ENCODE measurements at regions not wholly inside any gene's neighbourhood (a gene's known extent, or its start where the extent isn't known, plus 50 kb on each side); places are given as distances from the start of the nearest gene placed in this dataset.

GRCh38 chr2:166591226-166591625 is 97.2 kb upstream of the SCN7A start:
- Histone ChIP-seq H3K27me3 (ENCODE audit: insufficient read depth, low read length) (no peaks in the 10 kb centered on the region), H3K9me3 (ENCODE audit: control insufficient read depth in 1 of 2, insufficient read depth in 1 of 2, low read depth in 1 of 2, low read length in 2 of 2) (no peaks in the 10 kb centered on the region), H3K79me2 (ENCODE audit: insufficient read depth, low read length) (no peaks in the 10 kb centered on the region), H3K27ac (ENCODE audit: low read depth, low read length) (no peak overlapping the region), H3K36me3 (ENCODE audit: control insufficient read depth in 1 of 2, insufficient read depth in 2 of 2, low read length in 2 of 2) (no peaks in the 10 kb centered on the region), H4K20me1 (ENCODE audit: insufficient read depth) (no peaks in the 10 kb centered on the region), H3K4me2 (ENCODE audit: low read length) (no peak overlapping the region), H3K4me1 (ENCODE audit: control insufficient read depth in 1 of 2, insufficient read depth in 2 of 2, low read length in 2 of 2) (no peaks in the 10 kb centered on the region), H3K4me3 (replicated peaks in 1 of 2; ENCODE audit: low read depth in 1 of 2, low read length in 2 of 2) (no peak overlapping the region), H3K9ac (ENCODE audit: low read length) (no peak overlapping the region), H3K9me2 (ENCODE audit: insufficient read depth) (no peaks in the 10 kb centered on the region), H2AFZ (ENCODE audit: low read depth, low read length, poor library complexity, severe bottlenecking) (no peak overlapping the region)
- RAD21 ChIA-PET (ENCODE audit: low non-redundant PET in 1 of 2, low total read pairs in 2 of 2, uncharacterized antibody in 2 of 2, unreplicated experiment in 2 of 2): no interaction called here
- CTCF ChIA-PET: no interaction called here
- no TSS peak for BruUV-seq (replicated peaks)
- TF ChIP-seq ZBTB33 (IDR thresholded peaks at IDR 0.05; ENCODE audit: extremely low read depth, insufficient replicate concordance, low read length) (no peak), ZNF274 (IDR thresholded peaks at IDR 0.05; ENCODE audit: low read depth, low read length) (no peak), ELF1 (IDR thresholded peaks at IDR 0.05; ENCODE audit: borderline replicate concordance, low read depth) (no peak), SIN3A (IDR thresholded peaks at IDR 0.05; ENCODE audit: low read depth) (no peak), SRF (IDR thresholded peaks at IDR 0.05; ENCODE audit: low read depth) (no peak), EZH2phosphoT487 (IDR thresholded peaks at IDR 0.05; ENCODE audit: borderline replicate concordance) (no peak), JUND (IDR thresholded peaks at IDR 0.05) (no peak)
- ATAC-seq: no peak
- DNase-seq (ENCODE audit: low read depth, low spot score): no peak
- intact Hi-C loops (cut with micrococcal nuclease): no loop called here
- POLR2A ChIA-PET: no interaction called here

- Histone ChIP-seq H3K36me3 (ENCODE audit: control insufficient read depth in 1 of 2, insufficient read depth in 2 of 2, low read length in 2 of 2) (no peaks in the 10 kb centered on the region), H3K9ac (ENCODE audit: low read length) (no peak overlapping the region), H3K79me2 (ENCODE audit: insufficient read depth, low read length) (no peaks in the 10 kb centered on the region), H3K27ac (ENCODE audit: low read depth, low read length) (no peak overlapping the region), H3K27me3 (ENCODE audit: insufficient read depth, low read length) (no peaks in the 10 kb centered on the region), H2AFZ (ENCODE audit: low read depth, low read length, poor library complexity, severe bottlenecking) (no peak overlapping the region), H3K9me2 (ENCODE audit: insufficient read depth) (no peaks in the 10 kb centered on the region), H4K20me1 (ENCODE audit: insufficient read depth) (no peaks in the 10 kb centered on the region), H3K4me2 (ENCODE audit: low read length) (no peak overlapping the region), H3K9me3 (ENCODE audit: control insufficient read depth in 1 of 2, insufficient read depth in 1 of 2, low read depth in 1 of 2, low read length in 2 of 2) (no peaks in the 10 kb centered on the region), H3K4me1 (ENCODE audit: control insufficient read depth in 1 of 2, insufficient read depth in 2 of 2, low read length in 2 of 2) (no peaks in the 10 kb centered on the region), H3K4me3 (replicated peaks in 1 of 2; ENCODE audit: low read depth in 1 of 2, low read length in 2 of 2) (no peak overlapping the region)
- no TSS peak for BruUV-seq (replicated peaks)
- intact Hi-C loops (cut with micrococcal nuclease): no loop called here
- RAD21 ChIA-PET (ENCODE audit: low non-redundant PET in 1 of 2, low total read pairs in 2 of 2, uncharacterized antibody in 2 of 2, unreplicated experiment in 2 of 2): no interaction called here
- TF ChIP-seq SIN3A (IDR thresholded peaks at IDR 0.05; ENCODE audit: low read depth): no peak
- no peak for TF ChIP-seq ZNF274 (IDR thresholded peaks at IDR 0.05; ENCODE audit: low read depth, low read length)
- no peak for TF ChIP-seq POLR2AphosphoS5 (IDR thresholded peaks at IDR 0.05; ENCODE audit: low read depth, low read length)
- no peak for TF ChIP-seq ZFX (IDR thresholded peaks at IDR 0.05)
- TF ChIP-seq CBX3 (IDR thresholded peaks at IDR 0.05; ENCODE audit: low read depth): no peak
- no peak for TF ChIP-seq EZH2phosphoT487 (IDR thresholded peaks at IDR 0.05; ENCODE audit: borderline replicate concordance)
- TF ChIP-seq SP1 (IDR thresholded peaks at IDR 0.05; ENCODE audit: low read depth): no peak
- TF ChIP-seq EZH2 (IDR thresholded peaks at IDR 0.05): no peak
- no peak for TF ChIP-seq RAD21 (IDR thresholded peaks at IDR 0.05; ENCODE audit: low read depth)
- ATAC-seq (no peak), DNase-seq (ENCODE audit: low read depth, low spot score) (no peak)
- POLR2A ChIA-PET: no interaction called here
- CTCF ChIA-PET: no interaction called here
Measured at GRCh38 chr2:166573391-166573790, 79.3 kb upstream of the SCN7A start.
